ENCODE measurements at regions not wholly inside any gene's neighbourhood (a gene's known extent, or its start where the extent isn't known, plus 50 kb on each side); places are given as distances from the start of the nearest gene placed in this dataset.

GRCh38 chr13:61797397-61797796 lies 381.7 kb upstream of the PCDH20 start:
- H3K9ac ChIP-seq (ENCODE audit: low read depth in 1 of 2, low read length in 2 of 2): no peak overlapping the region

GRCh38 chr13:61795580-61795979 lies 379.9 kb upstream of the PCDH20 start:
- 21% methylated on average over 1 of the region's 1 CpG for WGBS
- Histone ChIP-seq H3K36me3 (ENCODE audit: control insufficient read depth in 4 of 4, insufficient read depth in 3 of 4, low read depth in 1 of 4, low read length in 3 of 4) (no peaks in the 10 kb centered on the region), H3K9ac (ENCODE audit: low read depth in 1 of 2, low read length in 2 of 2) (no peak overlapping the region), H3K27ac (ENCODE audit: low read depth in 1 of 2, low read length in 2 of 2) (peak overlapping the region in 1 of 2 donors; percentile 58), H3K9me3 (ENCODE audit: control insufficient read depth in 4 of 4, low read length in 3 of 4) (no peaks in the 10 kb centered on the region), H3K4me3 (ENCODE audit: low read depth in 1 of 3, low read length in 3 of 3) (no peak overlapping the region), H3K27me3 (ENCODE audit: control insufficient read depth in 4 of 4, insufficient read depth in 4 of 4, low read length in 3 of 4) (peaks cover 0 to 2% (median 0%) of the 10 kb centered on the region in 4 donors), H3K4me1 (ENCODE audit: control insufficient read depth in 4 of 4, insufficient read depth in 4 of 4, low read length in 3 of 4) (peaks cover 0 to 11% (median 8%) of the 10 kb centered on the region in 4 donors)
- no peak for DNase-seq (ENCODE audit: low spot score)
- TF ChIP-seq GABPA (IDR thresholded peaks at IDR 0.05 in 1 of 2, conservative IDR thresholded peaks at IDR 0.05 in 1 of 2): no peak
- peak; percentile 94 to 98 for TF ChIP-seq JUND (IDR thresholded peaks at IDR 0.05)
- TF ChIP-seq HNF4A (conservative IDR thresholded peaks at IDR 0.05): peak; percentile 63 to 70
- TF ChIP-seq REST (IDR thresholded peaks at IDR 0.05): peak; percentile 25
- no peak for TF ChIP-seq NR2F2 (IDR thresholded peaks at IDR 0.05)
- no peak for TF ChIP-seq FOXA1 (IDR thresholded peaks at IDR 0.05)
- peak; percentile 37 to 71 for TF ChIP-seq RXRA (IDR thresholded peaks at IDR 0.05)
- TF ChIP-seq MAX (IDR thresholded peaks at IDR 0.05): peak; percentile 20
- TF ChIP-seq EGR1 (IDR thresholded peaks at IDR 0.05; ENCODE audit: low read depth in 2 of 2): peak in 1 of 2 donors; percentile 87
- peak; percentile 85 for TF ChIP-seq ATF3 (IDR thresholded peaks at IDR 0.05)
- TF ChIP-seq RAD21 (IDR thresholded peaks at IDR 0.05): peak; percentile 12 to 23

More at GRCh38 chr13:61797397-61797796, 381.7 kb upstream of the PCDH20 start:
- WGBS: 93% methylated on average over 1 of the region's 1 CpG
- TF ChIP-seq HNF4A (conservative IDR thresholded peaks at IDR 0.05) (no peak), FOXA2 (IDR thresholded peaks at IDR 0.05) (no peak), ZBTB33 (IDR thresholded peaks at IDR 0.05) (no peak), CTCF (IDR thresholded peaks at IDR 0.05; ENCODE audit: low read depth, low read length, missing input control) (no peak), YY1 (IDR thresholded peaks at IDR 0.05) (no peak), SP1 (IDR thresholded peaks at IDR 0.05) (no peak), ATF3 (IDR thresholded peaks at IDR 0.05) (no peak), GABPA (IDR thresholded peaks at IDR 0.05 in 1 of 2, conservative IDR thresholded peaks at IDR 0.05 in 1 of 2) (no peak), RAD21 (IDR thresholded peaks at IDR 0.05) (no peak), RXRA (IDR thresholded peaks at IDR 0.05) (no peak), HNF4G (IDR thresholded peaks at IDR 0.05) (no peak), EGR1 (IDR thresholded peaks at IDR 0.05; ENCODE audit: low read depth in 2 of 2) (no peak), FOXA1 (IDR thresholded peaks at IDR 0.05) (no peak), JUND (IDR thresholded peaks at IDR 0.05) (no peak), TAF1 (conservative IDR thresholded peaks at IDR 0.05) (no peak)
- peaks cover 0 to 2% (median 0%) of the 10 kb centered on the region in 4 donors for H3K27me3 ChIP-seq (ENCODE audit: control insufficient read depth in 4 of 4, insufficient read depth in 4 of 4, low read length in 3 of 4)
- H3K9me3 ChIP-seq (ENCODE audit: control insufficient read depth in 4 of 4, low read length in 3 of 4): no peaks in the 10 kb centered on the region
- H3K27ac ChIP-seq (ENCODE audit: low read depth in 1 of 2, low read length in 2 of 2): no peak overlapping the region
- H3K4me1 ChIP-seq (ENCODE audit: control insufficient read depth in 4 of 4, insufficient read depth in 4 of 4, low read length in 3 of 4): peaks cover 0 to 11% (median 8%) of the 10 kb centered on the region in 4 donors
- no peak overlapping the region for H3K4me3 ChIP-seq (ENCODE audit: low read depth in 1 of 3, low read length in 3 of 3)
- H3K36me3 ChIP-seq (ENCODE audit: control insufficient read depth in 4 of 4, insufficient read depth in 3 of 4, low read depth in 1 of 4, low read length in 3 of 4): no peaks in the 10 kb centered on the region
- no peak for DNase-seq (ENCODE audit: low spot score)

All from liver (tissue), 8 donors.